BLaER1 (cell line): ENCODE measurements at regions not wholly inside any gene's neighbourhood (a gene's known extent, or its start where the extent isn't known, plus 50 kb on each side); places are given as distances from the start of the nearest gene placed in this dataset.
"Not testable (repeated sequence)": the region's sequence is repeated elsewhere in the genome, so short reads cannot be mapped to it uniquely, and the experiment has no call there.

Experiments used
- H3K27ac ChIP-seq: shearing (Covaris generic); formaldehyde crosslinking; 2 replicates; pipeline ENCODE4 v1.8.1; 2022
- H3K27me3 ChIP-seq: shearing (Covaris generic); formaldehyde crosslinking; 2 replicates; pipeline ENCODE4 v1.8.1; 2022
- H3K36me3 ChIP-seq: shearing (Covaris generic); formaldehyde crosslinking; 2 replicates; pipeline ENCODE4 v1.8.1; 2022
- H3K4me1 ChIP-seq: shearing (Covaris generic); formaldehyde crosslinking; 2 replicates; pipeline ENCODE4 v1.8.1; 2022
- H3K4me2 ChIP-seq: shearing (Covaris generic); formaldehyde crosslinking; 2 replicates; pipeline ENCODE4 v1.8.1; 2022
- H3K4me3 ChIP-seq: shearing (Covaris generic); formaldehyde crosslinking; 2 replicates; pipeline ENCODE4 v1.8.1; 2022
- H3K9ac ChIP-seq: shearing (Covaris generic); formaldehyde crosslinking; 2 replicates; pipeline ENCODE4 v1.8.1; 2022
- H3K9me3 ChIP-seq: shearing (Covaris generic); formaldehyde crosslinking; 2 replicates; pipeline ENCODE4 v1.8.1; 2022
- H4K20me1 ChIP-seq: shearing (Covaris generic); formaldehyde crosslinking; 2 replicates; pipeline ENCODE4 v1.8.1; 2022
- Cebpa-rat ChIP-seq: shearing (Covaris generic); IDR thresholded peaks from 2 replicates; pipeline ENCODE4 v1.8.1; 2022

GRCh38 chr7:25460433-25460832 lies 232.1 kb upstream of the NPVF start:
- H3K9me3 ChIP-seq, result no peaks in the 10 kb centered on the region
- no peaks in the 10 kb centered on the region for H3K36me3 ChIP-seq
- H3K9ac ChIP-seq, result no peak overlapping the region
- no peak overlapping the region for H3K4me2 ChIP-seq
- H3K27ac ChIP-seq, result no peak overlapping the region
- H3K4me3 ChIP-seq, result no peak overlapping the region
- H3K27me3 ChIP-seq, result no peaks in the 10 kb centered on the region
- no peak for TF ChIP-seq Cebpa-rat
- H4K20me1 ChIP-seq, result no peaks in the 10 kb centered on the region
- peaks cover 19% of the 10 kb centered on the region for H3K4me1 ChIP-seq

DNA sequence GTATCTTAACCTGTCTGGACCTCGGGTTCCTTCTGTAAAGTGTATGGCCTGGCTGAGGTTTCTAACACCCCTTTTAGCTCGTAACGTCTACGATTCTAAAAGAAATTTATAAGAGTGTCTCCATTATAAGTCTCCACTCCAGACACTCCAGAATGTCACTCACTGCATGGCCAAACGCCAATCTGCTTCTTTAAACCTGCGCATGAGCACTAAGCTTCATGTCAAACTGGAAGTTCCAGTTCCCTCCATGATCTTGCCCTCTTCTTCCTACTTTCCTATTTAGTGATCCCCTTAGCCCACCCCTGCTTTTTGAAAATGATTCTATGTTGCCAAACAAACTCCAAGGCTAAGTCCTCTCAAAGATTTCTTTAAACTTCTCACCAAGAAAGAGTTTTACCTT lies 241.4 kb upstream of the NPVF start:
- Histone ChIP-seq H4K20me1 (no peaks in the 10 kb centered on the region), H3K9ac (no peak overlapping the region), H3K27ac (no peak overlapping the region), H3K4me2 (no peak overlapping the region), H3K36me3 (no peaks in the 10 kb centered on the region), H3K27me3 (no peaks in the 10 kb centered on the region), H3K4me3 (no peak overlapping the region), H3K4me1 (no peaks in the 10 kb centered on the region), H3K9me3 (no peaks in the 10 kb centered on the region)
- TF ChIP-seq Cebpa-rat, result no peak

DNA sequence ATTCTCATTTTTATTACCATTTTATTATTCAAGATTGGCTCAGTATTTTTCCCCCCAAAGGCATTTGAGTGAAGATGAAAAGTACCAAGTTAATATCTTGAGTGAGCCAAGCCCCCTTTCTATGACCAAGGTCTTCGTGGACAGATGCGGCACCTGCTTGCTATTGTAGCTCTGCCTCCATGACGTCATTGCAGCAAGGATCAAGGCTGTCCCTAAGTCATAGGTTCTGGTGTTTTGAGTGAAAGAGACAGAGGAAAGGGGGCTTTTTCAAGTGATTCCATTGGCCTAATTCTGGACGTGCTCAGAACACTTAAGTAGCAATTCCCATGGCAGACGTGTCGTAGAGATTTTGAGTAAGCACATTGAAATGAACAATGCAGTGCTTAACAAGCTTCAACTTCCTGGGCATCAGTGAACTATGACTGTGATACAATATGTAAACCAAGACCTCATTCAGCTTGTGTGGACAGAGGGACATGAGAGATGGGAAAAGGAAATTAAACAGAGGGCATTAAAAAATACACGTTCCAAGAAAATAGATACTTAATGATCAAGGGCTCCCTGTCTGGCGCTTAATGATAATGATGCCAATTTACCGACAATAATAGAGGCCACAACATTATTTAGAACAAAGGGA lies 248.7 kb upstream of the NPVF start:
- Histone ChIP-seq H4K20me1 (no peaks in the 10 kb centered on the region), H3K4me2 (no peak overlapping the region), H3K27me3 (no peaks in the 10 kb centered on the region), H3K36me3 (no peaks in the 10 kb centered on the region), H3K27ac (no peak overlapping the region), H3K9ac (no peak overlapping the region), H3K4me1 (no peaks in the 10 kb centered on the region), H3K4me3 (no peak overlapping the region), H3K9me3 (no peaks in the 10 kb centered on the region)
- TF ChIP-seq Cebpa-rat, result no peak

GRCh38 chr7:25478221-25478620 lies 249.9 kb upstream of the NPVF start:
- not testable (repeated sequence) for H3K4me3 ChIP-seq, H3K4me1 ChIP-seq, H3K9me3 ChIP-seq, H3K36me3 ChIP-seq, H3K27me3 ChIP-seq, H3K4me2 ChIP-seq, H4K20me1 ChIP-seq, H3K27ac ChIP-seq, H3K9ac ChIP-seq

DNA sequence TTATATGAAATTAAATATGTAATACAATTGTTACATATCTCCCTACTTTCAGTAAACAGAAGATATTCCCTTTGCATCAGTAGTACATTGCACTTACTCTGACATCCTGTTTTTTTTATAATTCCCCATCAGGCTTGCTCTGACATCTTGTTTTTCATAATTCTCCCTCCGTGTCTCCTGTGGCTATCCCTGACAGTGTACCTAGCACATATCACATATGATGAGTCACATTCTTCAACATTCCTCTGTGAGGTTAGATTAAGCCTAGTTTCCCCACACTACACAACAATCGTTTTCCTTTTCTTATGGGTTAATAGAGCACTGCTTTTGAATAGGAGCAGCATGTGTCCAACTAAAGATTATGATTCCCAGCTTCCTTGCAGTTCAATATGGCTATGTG lies 250.6 kb upstream of the NPVF start:
- no peaks in the 10 kb centered on the region for H3K9me3 ChIP-seq
- no peaks in the 10 kb centered on the region for H3K4me1 ChIP-seq
- H3K4me3 ChIP-seq, result no peak overlapping the region
- H3K9ac ChIP-seq, result no peak overlapping the region
- no peak for TF ChIP-seq Cebpa-rat
- no peaks in the 10 kb centered on the region for H3K27me3 ChIP-seq
- no peak overlapping the region for H3K4me2 ChIP-seq
- H4K20me1 ChIP-seq, result no peaks in the 10 kb centered on the region
- H3K36me3 ChIP-seq, result no peaks in the 10 kb centered on the region
- H3K27ac ChIP-seq, result no peak overlapping the region

GRCh38 chr7:25481891-25482290 lies 253.6 kb upstream of the NPVF start:
- no peak for TF ChIP-seq Cebpa-rat
- no peak overlapping the region for H3K4me3 ChIP-seq
- no peaks in the 10 kb centered on the region for H3K36me3 ChIP-seq
- no peaks in the 10 kb centered on the region for H4K20me1 ChIP-seq
- no peaks in the 10 kb centered on the region for H3K9me3 ChIP-seq
- no peaks in the 10 kb centered on the region for H3K4me1 ChIP-seq
- H3K4me2 ChIP-seq, result no peak overlapping the region
- H3K9ac ChIP-seq, result no peak overlapping the region
- H3K27me3 ChIP-seq, result no peaks in the 10 kb centered on the region
- H3K27ac ChIP-seq, result no peak overlapping the region

GRCh38 chr7:25482631-25483030 lies 254.3 kb upstream of the NPVF start:
- H3K9ac ChIP-seq, result no peak overlapping the region
- H3K36me3 ChIP-seq, result no peaks in the 10 kb centered on the region
- no peak overlapping the region for H3K4me2 ChIP-seq
- no peaks in the 10 kb centered on the region for H3K9me3 ChIP-seq
- no peak for TF ChIP-seq Cebpa-rat
- no peak overlapping the region for H3K4me3 ChIP-seq
- H3K27me3 ChIP-seq, result no peaks in the 10 kb centered on the region
- H3K27ac ChIP-seq, result no peak overlapping the region
- H4K20me1 ChIP-seq, result no peaks in the 10 kb centered on the region
- H3K4me1 ChIP-seq, result no peaks in the 10 kb centered on the region

DNA sequence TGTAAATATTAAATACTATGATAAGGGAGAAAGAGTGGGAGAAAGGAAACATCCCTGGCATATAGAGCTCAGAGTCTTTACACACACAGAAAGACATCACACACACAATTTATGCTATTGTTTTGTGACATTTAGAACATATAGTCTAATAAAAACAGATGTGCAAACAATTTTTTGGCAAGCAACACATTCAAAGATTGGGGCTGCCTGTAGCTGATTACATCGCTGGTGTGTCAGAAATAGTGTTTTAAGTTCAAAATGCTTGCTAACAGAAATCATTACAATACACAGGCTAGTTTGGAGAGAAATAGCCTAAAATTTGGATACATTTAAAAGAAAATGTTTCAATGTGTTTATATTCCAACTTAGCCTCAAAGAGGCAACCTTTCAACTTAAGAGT lies 256.7 kb upstream of the NPVF start:
- no peak overlapping the region for H3K9ac ChIP-seq
- H3K36me3 ChIP-seq, result no peaks in the 10 kb centered on the region
- no peak overlapping the region for H3K4me3 ChIP-seq
- no peak overlapping the region for H3K27ac ChIP-seq
- H3K4me1 ChIP-seq, result no peaks in the 10 kb centered on the region
- no peak overlapping the region for H3K4me2 ChIP-seq
- H3K27me3 ChIP-seq, result no peaks in the 10 kb centered on the region
- H4K20me1 ChIP-seq, result no peaks in the 10 kb centered on the region
- TF ChIP-seq Cebpa-rat, result no peak
- H3K9me3 ChIP-seq, result no peaks in the 10 kb centered on the region

- H3K9ac ChIP-seq, result no peak overlapping the region
- no peak overlapping the region for H3K27ac ChIP-seq
- no peak overlapping the region for H3K4me3 ChIP-seq
- H3K4me2 ChIP-seq, result no peak overlapping the region
- no peaks in the 10 kb centered on the region for H3K27me3 ChIP-seq
- H4K20me1 ChIP-seq, result no peaks in the 10 kb centered on the region
- H3K9me3 ChIP-seq, result no peaks in the 10 kb centered on the region
- no peaks in the 10 kb centered on the region for H3K36me3 ChIP-seq
- H3K4me1 ChIP-seq, result no peaks in the 10 kb centered on the region
- TF ChIP-seq Cebpa-rat, result no peak
Observed at GRCh38 chr7:25486656-25487055, 258.4 kb upstream of the NPVF start.

DNA sequence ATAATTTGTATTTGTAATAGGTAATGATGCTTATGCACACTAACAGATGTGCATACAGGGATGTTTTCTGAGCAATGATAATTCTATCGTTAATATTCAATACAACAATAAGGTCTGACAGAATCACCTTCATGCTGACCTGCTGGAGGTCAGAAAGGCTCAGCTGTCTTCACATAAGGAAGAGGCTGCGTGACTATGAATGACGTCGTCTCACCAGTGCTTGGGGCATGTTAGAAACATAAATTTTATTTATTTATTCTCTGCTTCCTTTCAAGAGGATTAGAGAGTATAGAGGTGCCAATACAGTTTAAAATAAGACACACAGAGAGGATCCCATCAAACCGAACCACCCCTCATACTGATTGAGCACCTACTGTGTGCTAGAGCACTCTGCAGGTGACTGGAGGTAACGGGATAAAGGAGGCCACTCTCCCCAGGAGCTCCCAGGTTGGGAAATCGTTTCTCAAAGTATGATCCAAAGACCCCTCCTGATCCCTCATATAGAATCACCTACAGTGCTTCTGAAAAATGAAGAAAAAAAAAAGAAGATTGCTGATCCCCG lies 265.6 kb upstream of the NPVF start:
- H3K4me2 ChIP-seq, result no peak overlapping the region
- TF ChIP-seq Cebpa-rat, result no peak
- no peak overlapping the region for H3K27ac ChIP-seq
- H4K20me1 ChIP-seq, result no peaks in the 10 kb centered on the region
- no peaks in the 10 kb centered on the region for H3K36me3 ChIP-seq
- no peak overlapping the region for H3K9ac ChIP-seq
- peaks cover 29% of the 10 kb centered on the region for H3K4me1 ChIP-seq
- H3K27me3 ChIP-seq, result no peaks in the 10 kb centered on the region
- H3K9me3 ChIP-seq, result no peaks in the 10 kb centered on the region
- no peak overlapping the region for H3K4me3 ChIP-seq

DNA sequence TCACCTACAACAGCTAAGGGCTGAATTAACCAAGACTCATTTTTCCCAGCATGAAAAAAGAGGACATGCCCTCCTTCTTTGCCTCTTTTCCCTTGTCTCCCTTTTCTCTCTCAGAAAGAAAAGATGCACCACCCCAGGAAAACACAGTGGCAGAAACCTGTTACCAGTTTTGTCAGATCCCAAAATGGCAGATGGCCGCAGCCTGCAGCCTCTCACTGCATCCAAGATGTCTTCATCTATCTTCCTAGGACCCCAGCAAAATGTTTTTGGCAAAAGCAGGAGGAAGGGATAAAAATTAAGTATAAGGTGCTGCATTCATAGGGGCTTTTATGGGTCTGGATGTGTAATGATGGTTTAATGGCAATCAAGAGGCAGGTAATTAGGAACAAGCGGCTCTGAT lies 266.6 kb upstream of the NPVF start:
- Histone ChIP-seq H3K9me3 (no peaks in the 10 kb centered on the region), H3K4me1 (peaks cover 29% of the 10 kb centered on the region), H3K36me3 (no peaks in the 10 kb centered on the region), H3K27ac (no peak overlapping the region), H3K9ac (no peak overlapping the region), H4K20me1 (no peaks in the 10 kb centered on the region), H3K27me3 (no peaks in the 10 kb centered on the region), H3K4me3 (no peak overlapping the region), H3K4me2 (peak overlapping the region; percentile 86)
- no peak for TF ChIP-seq Cebpa-rat
